ENCODE measurements at regions not wholly inside any gene's neighbourhood (a gene's known extent, or its start where the extent isn't known, plus 50 kb on each side); places are given as distances from the start of the nearest gene placed in this dataset.

- no peaks in the 10 kb centered on the region for H3K4me1 ChIP-seq (ENCODE audit: control insufficient read depth in 1 of 2, insufficient read depth in 2 of 2, low read length in 2 of 2)
- no peak overlapping the region for H3K9ac ChIP-seq (ENCODE audit: insufficient read depth, low read length, poor library complexity, severe bottlenecking)
- H3K27ac ChIP-seq (ENCODE audit: low read depth in 1 of 2, low read length in 2 of 2): no peak overlapping the region
- H3K4me2 ChIP-seq (replicated peaks; ENCODE audit: extremely low read depth, low read length, poor library complexity, severe bottlenecking): no peak overlapping the region
- H3K9me3 Mint-ChIP-seq: peaks cover 3 to 15% (median 5%) of the 10 kb centered on the region in 7 donors
- intact Hi-C loops (cut with micrococcal nuclease): no loop called here
- no peak overlapping the region for H3K27ac Mint-ChIP-seq
- no peaks in the 10 kb centered on the region for H3K27me3 Mint-ChIP-seq (ENCODE audit: low read depth in 3 of 3)
- DNase-seq: no peak
- H4K20me1 ChIP-seq (ENCODE audit: insufficient read depth, low read length): no peaks in the 10 kb centered on the region
- TF ChIP-seq CTCF (IDR thresholded peaks at IDR 0.05): no peak
- no peaks in the 10 kb centered on the region for H3K79me2 ChIP-seq (ENCODE audit: insufficient read depth, low read length)
- no peak overlapping the region for H2AFZ ChIP-seq (ENCODE audit: insufficient read depth, low read depth, low read length, poor library complexity, severe bottlenecking)
- H3K36me3 Mint-ChIP-seq: no peaks in the 10 kb centered on the region
- H3K27me3 ChIP-seq (ENCODE audit: control insufficient read depth in 2 of 2, insufficient read depth in 2 of 2, low read length in 2 of 2): no peaks in the 10 kb centered on the region
- 86% methylated on average over 4 of the region's 5 CpGs for WGBS (ENCODE audit: insufficient coverage)
- H3K4me3 ChIP-seq (replicated peaks in 1 of 3; ENCODE audit: low read depth in 2 of 3, low read length in 3 of 3): no peak overlapping the region
- no peaks in the 10 kb centered on the region for H3K9me3 ChIP-seq (replicated peaks in 1 of 2; ENCODE audit: control insufficient read depth in 1 of 2, insufficient read depth in 1 of 2, low read length in 2 of 2)
- no peaks in the 10 kb centered on the region for H3K36me3 ChIP-seq (replicated peaks in 1 of 2; ENCODE audit: control insufficient read depth in 1 of 2, insufficient read depth in 2 of 2, low read length in 2 of 2)
- no peak overlapping the region for H3K4me3 Mint-ChIP-seq
- H3K4me1 Mint-ChIP-seq: no peaks in the 10 kb centered on the region
These were observed 408.6 kb downstream of the RNF144B start for GRCh38 chr6:18795726-18796125.

- Histone ChIP-seq H3K4me3 (replicated peaks in 1 of 3; ENCODE audit: low read depth in 2 of 3, low read length in 3 of 3) (no peak overlapping the region), H3K9me3 (replicated peaks in 1 of 2; ENCODE audit: control insufficient read depth in 1 of 2, insufficient read depth in 1 of 2, low read length in 2 of 2) (peaks cover 18 to 27% of the 10 kb centered on the region in 2 donors), H3K79me2 (ENCODE audit: insufficient read depth, low read length) (no peaks in the 10 kb centered on the region), H3K27ac (ENCODE audit: low read depth in 1 of 2, low read length in 2 of 2) (no peak overlapping the region), H3K4me2 (replicated peaks; ENCODE audit: extremely low read depth, low read length, poor library complexity, severe bottlenecking) (no peak overlapping the region), H4K20me1 (ENCODE audit: insufficient read depth, low read length) (no peaks in the 10 kb centered on the region), H3K4me1 (ENCODE audit: control insufficient read depth in 1 of 2, insufficient read depth in 2 of 2, low read length in 2 of 2) (no peaks in the 10 kb centered on the region), H3K9ac (ENCODE audit: insufficient read depth, low read length, poor library complexity, severe bottlenecking) (no peak overlapping the region), H3K27me3 (ENCODE audit: control insufficient read depth in 2 of 2, insufficient read depth in 2 of 2, low read length in 2 of 2) (no peaks in the 10 kb centered on the region), H3K36me3 (replicated peaks in 1 of 2; ENCODE audit: control insufficient read depth in 1 of 2, insufficient read depth in 2 of 2, low read length in 2 of 2) (no peaks in the 10 kb centered on the region), H2AFZ (ENCODE audit: insufficient read depth, low read depth, low read length, poor library complexity, severe bottlenecking) (no peak overlapping the region)
- DNase-seq: no peak
- H3K36me3 Mint-ChIP-seq: no peaks in the 10 kb centered on the region
- no peak for TF ChIP-seq CTCF (IDR thresholded peaks at IDR 0.05)
- intact Hi-C loops (cut with micrococcal nuclease): no loop called here
- peaks cover 7 to 39% (median 17%) of the 10 kb centered on the region in 7 donors for H3K9me3 Mint-ChIP-seq
- no peaks in the 10 kb centered on the region for H3K27me3 Mint-ChIP-seq (ENCODE audit: low read depth in 3 of 3)
- no peak overlapping the region for H3K4me3 Mint-ChIP-seq
- H3K27ac Mint-ChIP-seq: no peak overlapping the region
- WGBS (ENCODE audit: insufficient coverage): 67% methylated on average over 2 of the region's 3 CpGs
- H3K4me1 Mint-ChIP-seq: no peaks in the 10 kb centered on the region
These were observed 433.6 kb downstream of the RNF144B start for GRCh38 chr6:18820725-18821124.

Measured in CD14-positive monocyte (primary cell).